HL-60 (cell line): ENCODE measurements at regions not wholly inside any gene's neighbourhood (a gene's known extent, or its start where the extent isn't known, plus 50 kb on each side); places are given as distances from the start of the nearest gene placed in this dataset.

Experiments
- DNase-seq, 2 experiments: peaks; one replicate each; pipeline ENCODE4 v3.0.0-alpha.2; 2010 to 2020; ENCODE audit warnings: low read depth in 1 of 2, low spot score in 1 of 2
- H3K27ac ChIP-seq: fragments of 250-450 bp; sonication (Bioruptor Pico); replicated peaks from 2 replicates; pipeline ENCODE4 v1.5.1; 2020; ENCODE audit warnings: mild to moderate bottlenecking, moderate library complexity
- H3K27me3 ChIP-seq: fragments of 250-450 bp; sonication (Bioruptor Pico); 2 replicates; pipeline ENCODE4 v1.5.1; 2021; ENCODE audit warnings: mild to moderate bottlenecking, moderate library complexity; ENCODE audit not compliant: insufficient read depth, poor library complexity, severe bottlenecking
- H3K4me3 ChIP-seq: replicated peaks from 2 replicates; pipeline ENCODE4 v1.5.1; 2011; ENCODE audit warnings: mild to moderate bottlenecking, control low read depth, low read length; ENCODE audit not compliant: insufficient read depth
- CTCF ChIP-seq: IDR thresholded peaks from one replicate; pipeline ENCODE4 v1.5.1; 2011; ENCODE audit warnings: low read length, control low read depth, inconsistent platforms; ENCODE audit not compliant: insufficient read depth
- GABPA ChIP-seq: IDR thresholded peaks from 2 replicates; pipeline ENCODE4 v1.6.1; 2012; ENCODE audit warnings: low read depth
- POLR2AphosphoS5 ChIP-seq: IDR thresholded peaks from 2 replicates; pipeline ENCODE4 v1.6.1; 2012; ENCODE audit warnings: low read depth
- SPI1 ChIP-seq: IDR thresholded peaks from 2 replicates; pipeline ENCODE4 v1.6.1; 2012; ENCODE audit warnings: low read depth, mild to moderate bottlenecking, borderline replicate concordance
- TF ChIP-seq, protein P1 (sequence below): IDR thresholded peaks from 2 replicates; pipeline ENCODE4 v1.6.1; 2012; ENCODE audit warnings: low read depth; ENCODE audit not compliant: insufficient replicate concordance

GRCh38 chr10:84583501-84583900, 255.1 kb downstream of the CCSER2 start:
- TF ChIP-seq CTCF (no peak), POLR2AphosphoS5 (no peak), SPI1 (no peak), GABPA (no peak)
- TF ChIP-seq, protein P1, sequence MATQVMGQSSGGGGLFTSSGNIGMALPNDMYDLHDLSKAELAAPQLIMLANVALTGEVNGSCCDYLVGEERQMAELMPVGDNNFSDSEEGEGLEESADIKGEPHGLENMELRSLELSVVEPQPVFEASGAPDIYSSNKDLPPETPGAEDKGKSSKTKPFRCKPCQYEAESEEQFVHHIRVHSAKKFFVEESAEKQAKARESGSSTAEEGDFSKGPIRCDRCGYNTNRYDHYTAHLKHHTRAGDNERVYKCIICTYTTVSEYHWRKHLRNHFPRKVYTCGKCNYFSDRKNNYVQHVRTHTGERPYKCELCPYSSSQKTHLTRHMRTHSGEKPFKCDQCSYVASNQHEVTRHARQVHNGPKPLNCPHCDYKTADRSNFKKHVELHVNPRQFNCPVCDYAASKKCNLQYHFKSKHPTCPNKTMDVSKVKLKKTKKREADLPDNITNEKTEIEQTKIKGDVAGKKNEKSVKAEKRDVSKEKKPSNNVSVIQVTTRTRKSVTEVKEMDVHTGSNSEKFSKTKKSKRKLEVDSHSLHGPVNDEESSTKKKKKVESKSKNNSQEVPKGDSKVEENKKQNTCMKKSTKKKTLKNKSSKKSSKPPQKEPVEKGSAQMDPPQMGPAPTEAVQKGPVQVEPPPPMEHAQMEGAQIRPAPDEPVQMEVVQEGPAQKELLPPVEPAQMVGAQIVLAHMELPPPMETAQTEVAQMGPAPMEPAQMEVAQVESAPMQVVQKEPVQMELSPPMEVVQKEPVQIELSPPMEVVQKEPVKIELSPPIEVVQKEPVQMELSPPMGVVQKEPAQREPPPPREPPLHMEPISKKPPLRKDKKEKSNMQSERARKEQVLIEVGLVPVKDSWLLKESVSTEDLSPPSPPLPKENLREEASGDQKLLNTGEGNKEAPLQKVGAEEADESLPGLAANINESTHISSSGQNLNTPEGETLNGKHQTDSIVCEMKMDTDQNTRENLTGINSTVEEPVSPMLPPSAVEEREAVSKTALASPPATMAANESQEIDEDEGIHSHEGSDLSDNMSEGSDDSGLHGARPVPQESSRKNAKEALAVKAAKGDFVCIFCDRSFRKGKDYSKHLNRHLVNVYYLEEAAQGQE, result no peak
- H3K27me3 ChIP-seq, result no peaks in the 10 kb centered on the region
- H3K4me3 ChIP-seq, result no peak overlapping the region
- no peak overlapping the region for H3K27ac ChIP-seq
- DNase-seq, result no peak

DNA sequence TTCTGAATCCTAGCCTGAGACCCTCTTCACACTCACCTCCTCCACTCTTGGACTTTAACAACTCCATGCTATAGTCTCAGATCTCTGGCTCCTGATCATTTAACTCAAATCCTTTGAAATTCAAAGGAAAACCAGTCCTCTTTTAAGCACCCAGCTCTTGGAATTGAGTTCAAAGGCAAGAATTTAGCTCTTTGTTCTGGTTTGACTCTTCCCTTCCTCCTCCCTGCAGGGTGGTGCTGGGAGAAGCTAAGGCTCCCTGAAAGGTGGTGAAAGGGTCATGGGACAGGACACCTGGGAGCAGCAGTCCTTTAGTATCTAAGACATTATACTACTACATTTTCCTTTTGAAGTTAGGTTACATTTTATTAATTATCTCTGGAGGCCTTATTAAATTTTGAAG, 259.4 kb downstream of the CCSER2 start:
- H3K4me3 ChIP-seq, result no peak overlapping the region
- H3K27ac ChIP-seq, result no peak overlapping the region
- H3K27me3 ChIP-seq, result no peaks in the 10 kb centered on the region
- DNase-seq, result no peak
- no peak for TF ChIP-seq GABPA

- DNase-seq, result no peak
- Histone ChIP-seq H3K27me3 (no peaks in the 10 kb centered on the region), H3K4me3 (no peak overlapping the region), H3K27ac (no peak overlapping the region)
- TF ChIP-seq, protein P1, result no peak
- no peak for TF ChIP-seq CTCF
- no peak for TF ChIP-seq SPI1
These were observed 260.0 kb downstream of the CCSER2 start for GRCh38 chr10:84588426-84588825.

DNA sequence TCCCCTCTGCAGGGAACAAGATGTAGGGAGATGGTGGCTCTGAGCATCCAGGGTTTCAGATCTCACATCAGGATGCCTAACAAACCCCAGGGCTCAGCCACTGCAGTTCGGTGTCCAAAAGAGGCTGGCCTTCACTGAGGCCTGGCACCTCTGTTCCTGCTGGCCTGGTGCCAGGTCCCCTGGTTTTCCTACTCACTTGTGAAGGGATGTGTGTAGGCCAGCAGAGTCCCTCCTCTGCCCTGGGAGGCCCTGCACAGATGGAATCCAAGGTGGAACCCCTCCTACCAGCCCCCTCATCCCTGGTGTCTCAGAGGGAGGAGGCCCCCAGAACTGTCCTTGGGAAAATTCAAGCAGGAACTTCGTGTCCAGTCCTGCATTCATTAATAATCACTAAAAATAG, 260.6 kb downstream of the CCSER2 start:
- no peak for TF ChIP-seq POLR2AphosphoS5
- no peak for TF ChIP-seq GABPA
- Histone ChIP-seq H3K27me3 (no peaks in the 10 kb centered on the region), H3K4me3 (no peak overlapping the region), H3K27ac (no peak overlapping the region)
- DNase-seq, result no peak

- Histone ChIP-seq H3K27me3 (no peaks in the 10 kb centered on the region), H3K4me3 (no peak overlapping the region), H3K27ac (no peak overlapping the region)
- no peak for TF ChIP-seq SPI1
- no peak for TF ChIP-seq POLR2AphosphoS5
- no peak for TF ChIP-seq GABPA
- DNase-seq, result no peak
These were observed 261.3 kb downstream of the CCSER2 start for GRCh38 chr10:84589526-84590205.
